Breast epithelium (tissue), 3 donors: ENCODE measurements at regions not wholly inside any gene's neighbourhood (a gene's known extent, or its start where the extent isn't known, plus 50 kb on each side); places are given as distances from the start of the nearest gene placed in this dataset.

Experiments used
- CTCF ChIP-seq, 3 donors: fragments of 450-650 bp; IDR thresholded peaks; one replicate each; pipeline ENCODE4 v1.5.1; 2016 to 2017; ENCODE audit warnings: antibody characterized with exemption in 3 of 3, mild to moderate bottlenecking in 3 of 3, moderate library complexity in 3 of 3
- POLR2A ChIP-seq: fragments of 450-650 bp; IDR thresholded peaks from one replicate; pipeline ENCODE4 v1.6.1; 2016; ENCODE audit warnings: antibody characterized with exemption, mild to moderate bottlenecking, moderate library complexity

GRCh38 chr4:149203256-149204001, 612.2 kb downstream of the IQCM start:
- TF ChIP-seq CTCF (IDR thresholded peaks at IDR 0.05) (no peak), POLR2A (no peak)
